GM12892 (cell line): ENCODE measurements at regions not wholly inside any gene's neighbourhood (a gene's known extent, or its start where the extent isn't known, plus 50 kb on each side); places are given as distances from the start of the nearest gene placed in this dataset.

Source experiments
- POLR2A ChIP-seq: IDR thresholded peaks from 2 replicates; pipeline ENCODE4 v1.6.1; 2011; ENCODE audit warnings: low read depth, low read length, control low read depth
- POLR2AphosphoS5 ChIP-seq: IDR thresholded peaks from 2 replicates; pipeline ENCODE4 v1.6.1; 2011; ENCODE audit warnings: low read depth, low read length, control low read depth
- TAF1 ChIP-seq: IDR thresholded peaks from 2 replicates; pipeline ENCODE4 v1.6.1; 2011; ENCODE audit warnings: low read depth, mild to moderate bottlenecking, control low read depth, low read length, borderline replicate concordance

- TF ChIP-seq POLR2AphosphoS5 (no peak), POLR2A (no peak), TAF1 (no peak)
These were observed 156.1 kb upstream of the TRIM24 start for GRCh38 chr7:138304071-138304320.
